Endometrial microvascular endothelial cells (primary cell): ENCODE measurements at regions not wholly inside any gene's neighbourhood (a gene's known extent, or its start where the extent isn't known, plus 50 kb on each side); places are given as distances from the start of the nearest gene placed in this dataset.

Source experiments
- in situ Hi-C: cut with HindIII; loops from 2 replicates; pipeline ENCODE4 v1.10.0; 2017; ENCODE audit warnings: low sequenced_read_pairs, low pct_unique_long_range_greater_than_20kb; ENCODE audit errors: inconsistent ontology term

DNA sequence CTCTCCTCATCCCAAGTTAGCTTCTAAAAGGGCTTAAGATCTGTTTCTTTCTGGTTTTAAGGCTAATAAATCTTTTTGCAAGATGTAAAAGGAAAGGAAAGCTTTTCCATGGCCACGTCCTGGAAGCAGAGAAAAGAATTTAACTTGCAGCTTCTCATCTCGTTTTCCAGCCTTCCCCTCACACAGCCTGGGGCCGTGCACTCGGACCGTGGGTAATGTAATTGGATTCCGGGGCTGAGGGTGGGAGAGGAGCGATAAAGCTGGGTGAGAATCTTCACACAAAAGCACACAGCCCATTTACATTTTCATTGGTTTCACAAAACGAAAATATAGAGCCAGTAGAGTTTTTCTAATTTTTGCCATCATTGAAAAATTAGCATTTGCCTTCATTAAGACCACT, 91.2 kb downstream of the IRX2 start:
- in situ Hi-C loops: no loop called here

DNA sequence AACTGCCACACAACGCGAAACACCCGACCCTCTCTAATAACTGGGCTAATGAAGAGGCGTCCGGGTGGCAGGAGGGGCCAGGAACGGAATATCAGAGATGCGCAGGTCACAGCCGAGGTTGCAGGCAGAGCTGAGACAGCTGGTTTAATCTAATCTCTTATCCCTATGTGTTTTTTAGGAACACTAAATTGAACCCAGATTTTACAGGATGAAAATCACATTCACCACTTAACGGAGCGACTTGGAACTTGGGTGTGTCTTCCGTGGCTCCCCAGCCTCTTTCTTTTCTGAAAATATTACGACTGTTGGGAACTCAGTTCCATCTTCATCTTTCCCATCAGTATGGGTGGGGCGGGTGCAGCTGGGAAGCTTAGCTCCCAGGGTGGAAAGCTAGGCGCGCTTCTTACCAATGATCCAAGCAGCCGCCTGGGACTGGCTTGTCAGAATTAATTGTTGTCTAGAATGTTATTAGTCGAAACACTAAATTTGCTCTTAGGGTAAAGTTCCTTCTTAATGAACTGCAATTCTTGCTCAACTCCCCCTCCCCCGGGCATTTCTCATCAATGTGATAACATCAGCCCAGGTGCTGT, 92.5 kb downstream of the IRX2 start:
- in situ Hi-C loops: no loop called here

DNA sequence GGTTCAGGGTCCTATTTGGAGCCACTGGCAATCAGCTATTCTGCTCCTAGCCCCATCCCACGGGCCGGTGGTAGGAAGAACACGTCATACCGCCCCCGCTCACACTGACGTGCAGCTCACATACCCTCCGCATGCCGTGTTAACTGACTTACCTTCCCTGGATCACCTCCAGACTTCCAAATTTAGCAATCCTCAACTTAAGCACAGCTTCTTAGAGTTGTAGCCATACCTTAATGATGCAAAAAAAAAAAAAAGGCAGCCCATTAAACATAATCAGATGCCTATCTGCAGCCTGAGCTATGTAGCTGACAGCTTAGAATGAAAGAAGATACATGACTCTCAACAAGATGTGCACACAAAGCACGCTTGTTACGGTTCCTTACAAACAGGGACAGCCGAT, 93.0 kb downstream of the IRX2 start:
- in situ Hi-C loops: no loop called here

DNA sequence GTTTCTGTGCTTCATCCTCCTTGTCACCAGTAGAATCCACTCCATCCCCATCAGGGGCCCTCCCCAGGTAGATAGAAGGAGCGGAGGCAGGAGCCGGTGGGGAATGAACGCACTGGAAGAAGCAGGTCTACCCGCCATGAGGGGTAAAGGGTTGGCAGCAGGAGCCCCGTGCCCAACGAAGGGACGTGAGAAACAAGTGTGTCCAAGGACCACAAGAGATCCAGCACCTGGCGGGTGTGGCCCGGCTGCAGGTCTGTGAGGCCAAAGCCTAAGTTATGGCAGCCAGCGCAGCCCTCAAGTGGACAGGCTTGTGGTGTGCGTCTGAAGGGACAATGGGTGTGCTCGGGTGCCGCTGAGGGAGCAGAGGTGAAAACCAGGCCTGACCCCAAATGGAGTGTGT, 94.3 kb downstream of the IRX2 start:
- in situ Hi-C loops: no loop called here

DNA sequence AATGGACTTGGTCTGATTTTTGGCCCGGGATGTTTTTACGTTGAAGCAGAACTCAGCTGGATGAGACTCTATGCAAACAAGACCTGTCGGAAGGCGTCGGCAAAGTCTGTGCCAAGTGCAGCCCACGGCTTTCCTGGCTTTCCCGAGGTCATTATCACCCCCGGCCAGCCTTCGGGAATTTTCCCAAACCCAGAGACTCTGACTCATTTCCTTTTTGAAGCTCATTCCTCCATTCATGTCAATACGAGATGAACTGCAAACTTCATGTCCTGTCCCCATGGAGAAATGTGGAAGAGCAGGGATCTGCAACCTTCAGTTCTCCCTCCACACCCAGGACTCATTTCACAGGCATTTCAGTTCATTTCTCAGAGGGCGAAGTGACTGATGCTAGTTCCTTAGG, 95.3 kb downstream of the IRX2 start:
- in situ Hi-C loops: no loop called here

DNA sequence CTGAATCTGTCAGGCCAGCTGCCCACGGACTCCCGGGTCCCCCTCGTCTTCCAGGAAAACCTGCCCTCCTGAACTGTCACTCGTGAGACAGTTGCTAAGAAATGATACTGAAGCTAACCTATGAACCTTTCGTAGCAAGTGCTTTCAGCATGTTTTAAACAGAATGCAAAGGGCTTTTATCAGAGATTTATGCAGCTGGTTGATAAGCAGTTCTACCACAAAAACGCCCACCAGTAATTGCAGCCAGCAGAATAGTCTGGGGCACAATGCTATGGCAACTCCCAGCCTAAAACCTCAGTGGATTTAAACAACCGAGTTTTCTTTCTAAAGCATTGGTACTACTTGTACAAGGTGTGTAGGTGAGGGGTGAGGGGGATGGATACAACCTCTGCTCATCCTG, 97.5 kb downstream of the IRX2 start:
- in situ Hi-C loops: no loop called here

DNA sequence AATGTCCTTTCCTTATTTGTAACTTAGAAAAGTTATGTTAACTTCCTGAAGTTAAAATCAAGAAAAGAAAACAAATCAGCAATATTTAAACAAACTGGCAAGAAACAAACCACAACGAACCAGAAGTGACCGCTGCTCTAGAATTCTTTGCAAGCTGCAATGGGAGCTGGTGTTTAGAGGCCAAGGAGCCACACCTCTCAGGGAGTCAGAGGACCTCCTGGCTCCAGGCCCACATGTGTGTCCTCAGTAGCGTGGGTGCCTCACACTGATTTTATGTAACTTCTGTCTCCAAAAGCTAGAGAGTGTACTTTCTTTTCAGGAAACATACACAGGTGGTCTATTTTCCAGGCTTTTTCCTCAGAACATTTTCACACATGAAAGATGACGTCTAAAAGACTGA, 100.4 kb downstream of the IRX2 start:
- in situ Hi-C loops: no loop called here

DNA sequence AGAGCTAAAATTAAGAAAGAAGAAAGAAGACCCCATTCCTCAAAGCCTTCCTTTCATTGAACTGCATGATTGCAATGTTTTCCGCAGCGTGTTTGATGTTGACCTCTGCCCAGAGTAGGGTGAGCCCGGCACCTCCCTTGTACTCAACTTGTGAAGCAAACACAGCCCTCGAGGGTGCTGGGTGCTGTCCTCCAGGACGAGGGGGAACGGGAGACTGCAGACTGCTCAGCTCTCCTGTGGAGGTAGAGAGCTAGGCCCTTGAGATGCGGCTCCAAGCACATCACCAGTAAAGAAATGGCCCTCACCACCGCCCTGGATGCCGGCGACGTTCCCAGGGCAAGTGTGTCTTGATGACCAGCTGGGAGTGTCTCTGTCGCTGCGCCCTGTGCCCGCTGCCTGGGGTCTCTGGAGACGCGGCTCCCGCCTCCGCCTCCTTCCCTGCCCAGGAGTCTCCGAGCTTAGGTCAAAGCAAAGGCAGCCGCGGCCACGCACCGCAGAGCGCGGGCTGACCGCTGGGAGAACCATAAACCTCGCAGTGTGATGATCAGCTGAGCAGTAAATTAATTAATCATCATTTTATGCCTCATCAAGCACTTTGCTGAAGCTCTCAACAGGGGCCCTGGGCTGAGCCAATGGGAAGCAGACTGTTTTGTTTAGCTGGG, 108.7 kb downstream of the IRX2 start:
- in situ Hi-C loops: no loop called here

DNA sequence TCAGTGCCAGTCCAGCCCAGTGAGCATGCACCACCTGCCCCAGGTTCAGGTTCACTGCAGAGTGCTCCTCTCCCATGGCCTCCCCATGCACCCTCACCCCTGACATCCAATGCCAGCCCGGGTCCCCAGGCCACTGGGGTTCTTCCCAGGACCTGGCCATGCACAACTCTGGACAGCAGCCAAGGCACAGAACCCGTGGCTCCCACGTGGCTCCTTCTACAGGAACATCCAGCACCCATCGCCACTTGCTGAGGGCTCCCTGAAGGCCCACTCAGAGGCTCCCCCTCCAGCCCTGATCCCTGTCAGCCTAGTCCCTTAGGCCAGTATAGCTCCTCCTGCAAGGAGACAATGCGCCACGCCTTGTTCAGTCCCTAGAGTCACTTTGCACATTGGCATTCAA, 110.8 kb downstream of the IRX2 start:
- in situ Hi-C loops: no loop called here

DNA sequence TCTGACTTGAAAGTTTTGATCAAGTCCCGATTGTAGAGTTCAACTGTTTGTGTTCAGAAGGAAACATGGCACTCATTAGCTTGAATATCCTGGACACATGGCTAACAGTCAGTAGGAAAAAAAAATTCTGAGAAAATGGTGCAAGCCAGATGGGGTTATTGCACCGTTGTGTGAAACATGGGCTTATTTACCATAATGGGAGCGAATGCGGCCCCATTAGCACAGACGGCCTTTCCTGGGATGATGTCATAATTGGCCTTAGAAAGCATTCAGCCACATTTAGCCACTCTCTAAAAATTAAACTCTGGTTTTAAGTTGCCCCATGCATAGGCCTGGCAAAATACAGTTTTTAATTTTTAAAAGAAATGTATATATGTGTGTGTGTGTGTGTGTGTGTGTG, 112.1 kb downstream of the IRX2 start:
- in situ Hi-C loops: no loop called here

DNA sequence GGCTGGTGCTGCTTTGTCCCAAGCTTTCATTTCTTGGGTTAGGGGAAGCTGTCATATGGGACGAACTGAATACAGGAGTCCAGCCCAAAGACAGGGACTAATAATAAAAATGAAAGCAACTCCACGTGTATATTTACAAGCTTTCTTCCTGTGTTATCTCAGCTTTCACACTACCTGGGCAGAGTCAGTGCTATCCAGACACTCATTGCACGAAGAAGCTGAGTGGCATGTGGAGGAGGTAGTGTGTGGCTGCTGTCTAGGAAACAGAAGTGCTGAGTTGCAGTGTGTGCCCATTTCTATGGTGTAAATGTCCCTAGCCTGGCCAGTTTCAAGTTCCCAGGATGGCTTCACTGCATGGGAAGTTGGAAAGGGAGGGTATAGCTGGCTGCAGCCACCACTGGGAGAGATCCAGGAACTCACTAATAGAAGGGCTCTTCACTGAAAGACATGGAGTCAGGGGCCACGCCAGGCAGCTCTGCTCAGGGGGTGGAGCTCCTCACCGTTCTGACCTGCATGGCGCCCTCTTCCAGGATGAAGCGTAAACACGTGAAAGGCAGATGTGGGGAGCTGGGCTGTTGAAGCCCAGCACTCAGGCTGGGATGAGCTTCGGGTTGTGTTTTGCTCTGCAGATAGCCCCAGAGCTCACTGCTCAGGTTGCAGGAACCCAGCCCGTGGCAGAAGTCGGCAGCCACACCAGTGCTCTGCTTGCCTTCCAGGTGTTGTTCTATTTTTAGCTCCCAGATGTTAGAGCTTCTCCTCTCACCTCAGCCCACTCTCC, 116.9 kb downstream of the IRX2 start:
- in situ Hi-C loops: no loop called here

DNA sequence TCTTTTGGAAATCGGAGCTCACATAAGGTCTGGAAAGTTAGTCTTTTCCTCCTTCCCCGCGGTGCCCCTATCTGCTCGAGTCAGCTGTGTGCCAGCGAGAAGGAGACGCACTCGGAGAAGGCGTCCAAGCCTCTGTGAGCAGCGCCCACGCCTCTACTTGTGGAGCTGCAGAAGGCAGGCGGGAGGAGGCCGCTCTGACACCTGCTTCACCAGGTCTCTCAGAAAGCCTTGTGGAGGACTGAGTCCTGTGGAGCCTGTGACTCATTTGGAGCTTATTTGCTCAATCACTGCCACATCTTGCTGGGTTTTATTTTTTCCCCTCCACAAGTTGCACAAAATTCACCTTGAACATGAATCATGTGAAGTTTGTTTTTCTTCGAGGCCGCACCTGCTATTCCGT, 117.5 kb downstream of the IRX2 start:
- in situ Hi-C loops: no loop called here

DNA sequence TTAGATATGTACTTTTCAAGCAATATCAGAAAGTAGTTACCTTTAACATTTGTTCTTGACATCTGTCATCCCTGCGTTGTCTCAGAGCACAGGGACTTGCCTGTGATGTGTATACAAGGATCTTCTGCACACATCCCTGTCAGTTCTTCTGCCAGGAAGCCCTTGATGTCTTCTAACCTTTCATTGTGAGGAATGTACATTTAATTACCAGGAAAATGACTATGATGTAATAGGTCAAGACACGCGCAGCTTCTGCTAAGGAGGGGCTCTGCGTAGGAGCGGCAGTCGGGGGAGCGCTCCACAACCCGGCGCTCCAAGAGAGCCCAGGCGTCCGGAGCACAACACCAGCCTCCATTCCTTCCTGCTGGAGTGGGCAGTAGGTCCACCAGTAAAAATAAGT, 119.7 kb downstream of the IRX2 start:
- in situ Hi-C loops: no loop called here

DNA sequence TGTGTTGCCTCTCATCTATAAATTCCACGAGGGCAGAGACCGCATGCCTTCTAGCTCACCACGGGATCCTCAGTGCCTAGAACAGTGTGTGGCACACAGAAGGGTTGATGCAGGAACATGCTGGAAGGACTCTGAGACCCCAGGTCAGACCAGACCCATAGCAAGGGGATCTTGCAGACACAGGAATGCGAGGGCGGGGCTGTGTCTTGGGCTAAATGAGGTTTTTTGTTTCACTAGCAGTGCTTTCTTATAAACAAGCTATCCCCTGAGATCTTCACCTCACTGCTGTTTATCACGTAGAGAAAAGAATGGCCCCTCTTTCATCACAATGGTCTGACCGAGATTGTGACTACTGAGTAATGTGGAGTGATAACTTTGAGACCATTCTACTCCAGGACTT, 122.4 kb downstream of the IRX2 start:
- in situ Hi-C loops: no loop called here

DNA sequence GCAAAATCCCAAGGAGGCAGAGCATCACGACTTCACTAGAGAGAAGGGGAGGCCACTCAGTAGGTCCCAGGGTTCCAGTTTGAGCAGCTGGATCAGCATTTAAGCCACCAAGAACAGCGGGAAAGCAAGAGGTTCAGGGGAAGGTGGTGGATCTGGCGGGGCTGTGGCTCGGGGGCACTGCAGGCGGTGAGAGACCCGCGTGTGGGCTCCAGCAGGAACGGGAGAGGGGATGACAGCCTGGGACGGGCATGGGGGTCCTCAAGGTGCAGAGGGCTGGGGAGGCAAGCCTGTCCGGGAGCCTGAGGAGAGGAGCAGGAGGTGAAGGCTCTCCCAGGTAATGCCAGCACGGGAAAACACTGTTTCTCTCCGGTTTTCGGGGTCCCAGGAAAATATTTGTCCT, 123.6 kb downstream of the IRX2 start:
- in situ Hi-C loops: no loop called here

DNA sequence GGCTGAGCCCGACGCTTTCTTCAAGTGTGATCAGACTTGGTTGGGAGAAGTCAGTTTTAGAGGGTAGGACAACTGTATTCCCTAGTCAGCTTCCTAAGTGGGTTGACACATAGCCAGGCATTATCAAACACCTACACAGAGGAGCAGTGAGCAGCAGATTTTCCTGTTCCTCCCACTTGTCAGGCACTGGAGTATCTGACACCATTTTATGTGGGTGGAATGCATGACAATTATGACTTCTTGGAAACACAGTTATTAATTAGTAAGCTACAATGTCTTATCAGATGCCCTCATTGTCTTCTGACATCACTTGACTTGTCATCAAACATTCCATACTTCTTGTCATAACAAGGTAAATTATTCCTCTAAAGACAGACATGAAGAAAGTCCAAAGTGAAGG, 124.9 kb downstream of the IRX2 start:
- in situ Hi-C loops: no loop called here

DNA sequence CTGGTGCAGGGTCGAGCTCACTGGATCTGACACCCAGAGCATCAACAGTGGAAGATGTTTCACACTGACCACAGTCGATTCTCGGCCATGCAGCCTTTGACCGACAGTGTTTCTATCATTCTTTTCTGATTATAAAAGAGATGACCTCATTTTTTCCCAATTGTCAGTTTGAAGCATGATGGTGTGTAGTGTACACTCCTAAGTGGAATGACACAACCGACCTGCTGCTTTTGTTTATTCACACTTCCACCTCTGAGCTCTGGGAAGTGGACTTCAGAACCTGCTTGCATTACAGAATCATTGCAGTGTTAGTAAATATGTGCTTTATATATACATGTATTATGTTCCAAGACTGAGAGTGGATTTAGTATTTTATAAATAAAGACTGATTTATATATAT, 128.6 kb downstream of the IRX2 start:
- in situ Hi-C loops: no loop called here

DNA sequence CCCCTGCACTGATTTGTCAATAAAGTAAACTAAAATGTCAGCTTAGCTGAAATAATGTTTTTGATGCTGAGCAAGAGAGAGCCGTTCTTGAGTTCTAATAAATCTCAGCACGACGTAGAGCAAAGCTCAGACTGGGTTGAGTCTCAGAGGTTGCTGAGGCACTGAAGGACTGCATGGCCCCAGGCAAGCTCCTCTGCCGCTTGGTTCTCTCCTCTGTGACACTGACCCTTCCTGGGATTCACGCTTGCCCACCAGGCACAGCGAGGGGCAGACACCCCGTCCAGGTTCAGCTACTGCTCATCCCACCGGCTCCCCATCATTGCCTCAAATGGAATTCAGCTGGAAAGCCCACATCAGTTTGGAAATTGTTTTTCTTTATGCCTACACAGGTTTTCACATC, 129.8 kb downstream of the IRX2 start:
- in situ Hi-C loops: no loop called here

DNA sequence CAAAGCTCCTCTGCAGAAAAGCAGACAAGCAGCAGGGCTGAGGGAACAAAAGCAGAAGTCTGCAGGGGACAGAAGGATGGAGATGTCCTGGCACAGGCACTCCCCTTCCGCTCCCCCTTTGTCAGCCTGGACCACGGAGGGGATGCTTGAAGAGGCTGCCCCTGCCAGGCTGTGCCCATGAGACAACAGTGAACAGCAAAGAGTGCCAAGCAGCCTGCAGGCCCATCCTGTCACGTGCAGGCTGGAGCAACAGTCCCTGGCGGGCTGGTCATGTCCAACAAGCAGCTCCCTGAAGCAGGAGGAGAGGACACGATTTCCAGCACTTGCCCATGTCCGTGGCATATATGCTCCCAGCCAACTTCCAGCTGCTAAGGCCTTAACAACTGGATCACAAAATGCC, 132.3 kb downstream of the IRX2 start:
- in situ Hi-C loops: no loop called here

DNA sequence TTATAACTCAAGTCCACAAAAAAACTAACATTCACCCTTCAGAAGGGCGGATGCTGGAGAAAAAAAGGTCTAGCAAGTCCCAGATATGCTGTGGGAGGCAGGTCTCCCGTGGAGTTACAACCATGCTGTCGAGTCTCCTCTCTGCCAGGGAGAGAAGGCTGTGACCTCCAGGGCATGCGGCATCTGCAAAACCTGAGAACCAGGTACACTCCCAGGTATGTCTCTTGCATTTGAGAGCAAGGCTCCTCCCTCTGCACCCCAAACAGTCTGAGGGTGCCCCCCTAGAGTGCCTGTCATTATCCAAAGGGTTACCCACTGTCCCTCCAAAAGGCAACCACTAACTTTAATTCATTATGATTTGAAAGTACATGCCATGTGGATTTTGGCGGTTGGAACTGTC, 134.0 kb downstream of the IRX2 start:
- in situ Hi-C loops: no loop called here
